ENCODE measurements at regions not wholly inside any gene's neighbourhood (a gene's known extent, or its start where the extent isn't known, plus 50 kb on each side); places are given as distances from the start of the nearest gene placed in this dataset.

DNA sequence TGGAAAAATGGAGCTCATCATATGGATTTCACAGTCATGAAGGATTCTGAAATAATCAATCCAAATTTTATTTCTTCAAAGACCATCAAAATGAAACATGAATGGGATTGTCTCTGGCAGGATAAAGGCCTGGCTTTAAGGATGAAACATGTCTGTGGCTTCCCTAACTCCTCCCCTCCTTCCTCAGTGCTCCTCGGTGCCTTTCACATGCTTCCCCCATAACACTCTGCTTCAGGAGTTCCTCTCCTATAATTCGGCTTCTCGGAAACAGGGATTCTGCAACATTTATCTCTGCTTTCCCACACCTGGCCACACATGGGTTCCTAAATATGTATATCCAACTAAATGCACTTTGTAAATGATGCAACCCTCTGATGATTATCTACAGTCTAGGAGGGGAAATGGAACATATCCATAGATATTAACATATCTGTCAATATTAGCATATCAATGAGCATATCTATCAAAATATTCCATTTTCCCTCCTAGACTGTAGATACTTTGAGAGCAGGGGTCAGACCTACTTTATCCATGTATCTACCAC is 153.8 kb downstream of the PLPP3 start:
- no peak for TF ChIP-seq EZH2phosphoT487 (IDR thresholded peaks at IDR 0.05; ENCODE audit: borderline replicate concordance, low read depth, low read length)
- TF ChIP-seq, protein P1, sequence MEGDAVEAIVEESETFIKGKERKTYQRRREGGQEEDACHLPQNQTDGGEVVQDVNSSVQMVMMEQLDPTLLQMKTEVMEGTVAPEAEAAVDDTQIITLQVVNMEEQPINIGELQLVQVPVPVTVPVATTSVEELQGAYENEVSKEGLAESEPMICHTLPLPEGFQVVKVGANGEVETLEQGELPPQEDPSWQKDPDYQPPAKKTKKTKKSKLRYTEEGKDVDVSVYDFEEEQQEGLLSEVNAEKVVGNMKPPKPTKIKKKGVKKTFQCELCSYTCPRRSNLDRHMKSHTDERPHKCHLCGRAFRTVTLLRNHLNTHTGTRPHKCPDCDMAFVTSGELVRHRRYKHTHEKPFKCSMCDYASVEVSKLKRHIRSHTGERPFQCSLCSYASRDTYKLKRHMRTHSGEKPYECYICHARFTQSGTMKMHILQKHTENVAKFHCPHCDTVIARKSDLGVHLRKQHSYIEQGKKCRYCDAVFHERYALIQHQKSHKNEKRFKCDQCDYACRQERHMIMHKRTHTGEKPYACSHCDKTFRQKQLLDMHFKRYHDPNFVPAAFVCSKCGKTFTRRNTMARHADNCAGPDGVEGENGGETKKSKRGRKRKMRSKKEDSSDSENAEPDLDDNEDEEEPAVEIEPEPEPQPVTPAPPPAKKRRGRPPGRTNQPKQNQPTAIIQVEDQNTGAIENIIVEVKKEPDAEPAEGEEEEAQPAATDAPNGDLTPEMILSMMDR (conservative IDR thresholded peaks at IDR 0.05; ENCODE audit: low read length) = no peak
- no peak overlapping the region for H3K4me3 ChIP-seq (ENCODE audit: low read depth, low read length, poor library complexity, severe bottlenecking)
- H3K9me3 ChIP-seq (ENCODE audit: low read length) = no peaks in the 10 kb centered on the region
- H3K9me2 ChIP-seq (ENCODE audit: insufficient read depth, low read length) = no peaks in the 10 kb centered on the region
- H3K79me2 ChIP-seq (ENCODE audit: insufficient read depth, low read depth, low read length) = no peaks in the 10 kb centered on the region
- peaks cover 16% of the 10 kb centered on the region for H3K4me1 ChIP-seq (ENCODE audit: insufficient read depth, low read length, poor library complexity, severe bottlenecking)
- no TSS peak for BruUV-seq (replicated peaks)
- H3K36me3 ChIP-seq (ENCODE audit: insufficient read depth, low read length) = no peaks in the 10 kb centered on the region
- peak overlapping the region; percentile 45; the same call in 1 of the 2 replicates for H2AFZ ChIP-seq (ENCODE audit: low read length)
- H4K20me1 ChIP-seq (ENCODE audit: insufficient read depth, low read length) = no peaks in the 10 kb centered on the region
- H3K27ac ChIP-seq (ENCODE audit: low read depth, low read length, poor library complexity, severe bottlenecking) = no peak overlapping the region
- H3K4me2 ChIP-seq (ENCODE audit: low read length) = peak overlapping the region; percentile 47; the same call in 1 of the 2 replicates
- CTCF ChIA-PET (ENCODE audit: unreplicated experiment) = interaction anchor here (1.0 kb wide), 1 partner anchor 10 kb away, joined by 3 read pairs; no protein-coding TSS in a partner anchor
- intact Hi-C loops (cut with micrococcal nuclease; ENCODE audit: unreplicated experiment) = no loop called here
- no peak for DNase-seq (ENCODE audit: low spot score)
- POLR2A ChIA-PET = interaction anchor here (0.7 to 1.3 kb wide), 3 partner anchors 8 to 144 kb away, joined by 3 to 8 read pairs (median 3); no protein-coding TSS in a partner anchor

DNA sequence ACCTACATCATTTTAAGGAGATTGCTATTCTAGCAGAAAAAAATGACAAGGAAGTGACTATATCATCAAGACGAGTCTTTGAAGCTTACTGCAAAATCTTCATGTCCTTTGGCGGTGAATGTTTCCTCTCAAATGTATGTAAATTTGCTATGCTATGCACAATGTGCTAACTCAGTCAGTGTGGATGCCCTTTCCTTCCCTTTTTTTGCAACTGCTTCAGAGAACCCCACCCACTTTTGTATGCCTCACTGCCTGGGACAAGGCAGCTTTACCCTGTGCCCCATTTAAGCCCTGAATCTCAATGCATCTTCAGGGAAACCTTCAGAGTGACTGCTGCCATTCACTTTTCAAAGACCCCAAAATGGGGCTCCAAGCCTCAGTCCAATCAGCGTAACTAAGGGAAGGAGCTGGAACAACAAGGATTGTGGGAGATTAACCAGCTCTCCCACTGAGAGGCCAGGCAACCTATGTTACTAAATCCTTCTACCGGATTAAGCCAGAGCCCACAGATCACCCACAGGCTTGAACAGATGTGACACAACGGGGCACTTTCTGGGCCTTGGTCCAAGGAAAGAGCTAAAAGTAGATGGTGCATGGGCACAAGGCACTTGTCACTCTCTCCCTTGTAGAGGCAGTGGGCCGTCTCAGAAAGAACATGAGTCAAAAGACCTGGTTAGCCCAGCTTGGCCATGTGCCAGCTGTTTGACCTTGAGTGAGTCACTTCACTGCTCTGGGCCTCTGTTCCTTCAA is 154.4 kb downstream of the PLPP3 start:
- Histone ChIP-seq H2AFZ (ENCODE audit: low read length) (peak overlapping the region; percentile 45), H3K9me2 (ENCODE audit: insufficient read depth, low read length) (no peaks in the 10 kb centered on the region), H4K20me1 (ENCODE audit: insufficient read depth, low read length) (no peaks in the 10 kb centered on the region), H3K9me3 (ENCODE audit: low read length) (no peaks in the 10 kb centered on the region), H3K36me3 (ENCODE audit: insufficient read depth, low read length) (no peaks in the 10 kb centered on the region), H3K4me1 (ENCODE audit: insufficient read depth, low read length, poor library complexity, severe bottlenecking) (peaks cover 16% of the 10 kb centered on the region), H3K27ac (ENCODE audit: low read depth, low read length, poor library complexity, severe bottlenecking) (no peak overlapping the region), H3K4me2 (ENCODE audit: low read length) (peak overlapping the region; percentile 47), H3K4me3 (ENCODE audit: low read depth, low read length, poor library complexity, severe bottlenecking) (no peak overlapping the region), H3K79me2 (ENCODE audit: insufficient read depth, low read depth, low read length) (no peaks in the 10 kb centered on the region)
- TF ChIP-seq, protein P1 (conservative IDR thresholded peaks at IDR 0.05; ENCODE audit: low read length) = no peak
- no peak for TF ChIP-seq EZH2phosphoT487 (IDR thresholded peaks at IDR 0.05; ENCODE audit: borderline replicate concordance, low read depth, low read length)
- CTCF ChIA-PET (ENCODE audit: unreplicated experiment) = interaction anchor here (1.0 kb wide), 1 partner anchor 11 kb away, joined by 3 read pairs; no protein-coding TSS in a partner anchor
- DNase-seq (ENCODE audit: low spot score) = peak; percentile 66
- intact Hi-C loops (cut with micrococcal nuclease; ENCODE audit: unreplicated experiment) = no loop called here
- BruUV-seq (replicated peaks) = no TSS peak
- POLR2A ChIA-PET = interaction anchor here (0.7 to 1.3 kb wide), 4 partner anchors 9 to 145 kb away, joined by 3 to 8 read pairs (median 6); no protein-coding TSS in a partner anchor
